ENCODE measurements at regions not wholly inside any gene's neighbourhood (a gene's known extent, or its start where the extent isn't known, plus 50 kb on each side); places are given as distances from the start of the nearest gene placed in this dataset.

DNA sequence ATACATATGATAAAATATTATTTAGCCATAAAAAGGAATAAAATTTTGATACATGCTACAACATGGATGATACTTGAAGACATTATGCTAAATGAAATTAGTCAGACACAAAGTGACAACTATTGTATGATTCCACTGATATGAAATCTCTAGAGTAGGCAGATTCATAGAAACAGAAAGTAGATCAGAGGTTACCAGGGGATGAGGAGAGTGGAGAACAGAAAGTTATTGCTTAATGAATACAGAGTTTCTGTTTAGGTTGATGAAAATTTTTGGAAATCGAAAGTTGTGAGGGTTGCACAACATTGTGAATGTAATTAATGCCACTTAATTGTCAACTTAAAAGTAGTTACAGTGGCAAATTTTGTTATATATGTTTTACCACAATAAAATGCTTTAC is 315.7 kb upstream of the USP25 start:
- TF ChIP-seq POLR2A (IDR thresholded peaks at IDR 0.05) = no peak
- TF ChIP-seq, protein P1, sequence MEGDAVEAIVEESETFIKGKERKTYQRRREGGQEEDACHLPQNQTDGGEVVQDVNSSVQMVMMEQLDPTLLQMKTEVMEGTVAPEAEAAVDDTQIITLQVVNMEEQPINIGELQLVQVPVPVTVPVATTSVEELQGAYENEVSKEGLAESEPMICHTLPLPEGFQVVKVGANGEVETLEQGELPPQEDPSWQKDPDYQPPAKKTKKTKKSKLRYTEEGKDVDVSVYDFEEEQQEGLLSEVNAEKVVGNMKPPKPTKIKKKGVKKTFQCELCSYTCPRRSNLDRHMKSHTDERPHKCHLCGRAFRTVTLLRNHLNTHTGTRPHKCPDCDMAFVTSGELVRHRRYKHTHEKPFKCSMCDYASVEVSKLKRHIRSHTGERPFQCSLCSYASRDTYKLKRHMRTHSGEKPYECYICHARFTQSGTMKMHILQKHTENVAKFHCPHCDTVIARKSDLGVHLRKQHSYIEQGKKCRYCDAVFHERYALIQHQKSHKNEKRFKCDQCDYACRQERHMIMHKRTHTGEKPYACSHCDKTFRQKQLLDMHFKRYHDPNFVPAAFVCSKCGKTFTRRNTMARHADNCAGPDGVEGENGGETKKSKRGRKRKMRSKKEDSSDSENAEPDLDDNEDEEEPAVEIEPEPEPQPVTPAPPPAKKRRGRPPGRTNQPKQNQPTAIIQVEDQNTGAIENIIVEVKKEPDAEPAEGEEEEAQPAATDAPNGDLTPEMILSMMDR (IDR thresholded peaks at IDR 0.05) = no peak

All from prostate gland (tissue), 2 donors.